ENCODE measurements at regions not wholly inside any gene's neighbourhood (a gene's known extent, or its start where the extent isn't known, plus 50 kb on each side); places are given as distances from the start of the nearest gene placed in this dataset.

DNA sequence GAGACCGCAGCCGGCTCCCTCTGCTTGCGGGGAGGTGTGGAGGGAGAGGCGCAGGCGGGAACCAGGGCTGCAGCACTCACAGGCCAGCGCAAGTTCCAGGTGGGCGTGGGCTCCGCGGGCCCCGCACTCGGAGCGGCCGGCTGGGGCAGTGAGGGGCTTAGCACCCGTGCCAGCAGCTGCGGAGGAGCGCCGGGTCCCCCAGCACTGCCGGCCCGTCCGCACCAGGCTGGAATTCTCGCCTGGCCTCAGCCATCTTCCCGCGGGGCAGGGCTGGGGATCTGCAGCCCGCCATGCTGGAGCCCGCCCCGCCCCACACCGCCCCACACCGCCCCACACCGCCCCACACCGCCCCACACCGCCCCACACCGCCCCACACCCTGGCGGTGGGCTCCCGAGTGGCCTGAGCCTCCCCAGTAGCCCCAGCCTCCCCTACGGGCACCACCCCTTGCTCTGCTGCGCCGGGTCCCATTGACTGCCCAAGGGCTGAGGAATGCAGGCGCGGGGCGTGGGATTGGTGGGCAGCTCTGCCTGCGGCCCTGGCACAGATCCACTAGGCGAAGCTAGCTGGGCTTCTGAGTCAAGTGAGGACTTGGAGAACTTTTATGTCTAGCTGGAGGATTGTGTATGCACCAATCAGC lies 123.9 kb upstream of the MGAT5 start:
- DNase-seq: no peak

DNA sequence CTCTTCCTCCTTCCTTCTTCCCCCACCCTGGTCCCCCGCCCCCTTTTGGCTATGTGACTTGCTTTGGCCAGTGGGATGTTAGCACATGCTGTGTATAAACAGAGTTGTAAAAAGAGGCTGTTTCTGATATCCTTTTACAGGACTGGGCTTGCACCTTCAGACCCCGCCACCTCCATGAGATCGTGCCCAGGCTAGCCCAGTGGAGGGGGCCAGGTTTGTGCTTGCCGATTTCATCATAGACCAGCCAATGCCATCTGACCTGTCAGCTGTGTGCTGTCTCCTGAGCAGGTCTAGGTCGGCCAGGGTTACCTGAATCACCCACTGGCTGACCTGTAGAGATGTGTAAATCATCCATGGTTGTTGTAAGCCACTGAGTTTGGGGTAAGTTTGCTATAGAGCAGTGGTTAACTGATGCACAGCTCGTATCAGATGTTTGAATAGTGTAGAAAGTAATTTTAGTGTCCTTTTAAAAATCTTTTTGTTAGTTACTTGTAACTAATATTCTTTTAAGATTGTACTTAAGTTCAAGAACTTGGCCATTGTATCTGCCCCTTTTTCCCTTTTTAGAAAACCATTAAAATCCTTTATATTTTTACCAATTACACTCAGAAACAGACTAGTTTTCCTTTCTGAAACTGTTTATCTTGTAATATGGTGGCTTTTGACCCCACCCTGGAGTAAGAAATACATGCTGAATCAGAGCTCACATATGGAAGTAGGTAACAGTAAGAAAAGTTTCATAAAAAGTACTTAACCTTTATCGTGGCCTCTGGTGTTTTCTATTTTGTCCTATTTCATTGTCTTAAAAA lies 122.0 kb upstream of the MGAT5 start:
- DNase-seq: no peak

DNA sequence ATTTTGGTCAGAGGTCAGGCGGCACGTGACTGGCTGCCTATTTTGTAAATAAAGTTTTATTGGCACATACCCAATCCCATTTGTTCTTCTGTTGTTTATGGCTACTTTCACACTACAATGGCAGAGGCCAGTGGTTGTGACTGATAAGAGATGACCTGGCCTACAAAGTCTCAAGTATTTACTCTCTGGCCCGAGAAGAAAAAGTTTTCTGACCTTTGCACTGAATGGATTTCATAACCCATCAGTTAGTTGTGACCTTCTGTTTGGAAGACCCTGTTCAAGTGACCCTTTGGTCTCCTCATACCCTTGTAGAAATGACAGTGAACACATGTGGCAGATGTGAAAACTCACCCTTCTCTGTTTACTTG lies 121.4 kb upstream of the MGAT5 start:
- no peak for DNase-seq

DNA sequence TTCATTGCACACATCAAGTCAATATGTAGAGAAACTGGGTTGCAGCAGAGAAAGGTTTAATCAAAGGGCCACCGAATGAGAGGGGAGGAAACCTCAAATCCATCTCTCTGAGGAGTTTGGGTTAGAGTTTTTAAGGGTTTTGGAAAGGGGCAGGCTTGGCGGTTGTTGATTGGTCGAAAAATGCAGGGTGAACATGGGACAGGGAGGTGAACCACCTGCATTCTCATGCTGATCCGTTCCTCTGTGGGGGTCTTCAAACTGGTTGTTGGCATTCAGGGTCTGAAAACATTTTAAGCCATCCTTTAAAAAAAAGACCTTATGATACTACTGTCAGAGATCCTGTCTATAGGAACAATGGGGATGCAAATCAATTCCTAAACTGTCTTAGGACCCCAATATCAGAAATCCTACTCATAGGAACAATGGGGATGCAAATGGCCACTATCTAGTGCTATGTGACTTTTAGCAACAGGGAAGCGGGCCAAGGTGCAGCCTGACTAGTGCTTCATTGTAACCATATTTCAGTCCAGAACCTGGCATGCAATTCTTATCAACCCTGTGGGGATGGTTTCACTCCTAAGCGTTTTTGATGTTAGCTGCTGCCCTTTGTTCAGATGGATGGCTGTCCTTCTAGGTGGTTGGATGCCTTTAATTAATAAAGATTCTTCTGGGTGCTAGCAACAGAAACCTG lies 120.1 kb upstream of the MGAT5 start:
- no peak for DNase-seq

DNA sequence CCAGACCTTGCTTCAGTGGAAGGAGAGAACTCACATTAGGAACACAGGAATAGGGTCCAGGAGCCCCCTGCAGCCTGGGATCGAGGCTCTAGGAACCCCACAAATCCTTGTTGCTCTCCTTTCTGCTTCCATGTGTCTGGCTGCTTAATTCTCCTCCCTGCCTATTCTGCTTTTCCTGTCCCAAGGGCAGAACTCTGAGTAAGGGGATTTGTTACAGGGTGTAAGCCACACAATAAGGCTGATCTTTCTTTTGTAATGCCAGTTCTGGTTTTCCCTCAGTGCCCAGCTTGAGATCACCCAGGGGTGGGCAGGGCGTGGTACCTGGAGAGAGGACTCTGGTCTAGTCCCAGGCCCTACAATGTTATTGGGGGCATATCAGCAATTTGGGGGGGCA lies 119.6 kb upstream of the MGAT5 start:
- DNase-seq: no peak

DNA sequence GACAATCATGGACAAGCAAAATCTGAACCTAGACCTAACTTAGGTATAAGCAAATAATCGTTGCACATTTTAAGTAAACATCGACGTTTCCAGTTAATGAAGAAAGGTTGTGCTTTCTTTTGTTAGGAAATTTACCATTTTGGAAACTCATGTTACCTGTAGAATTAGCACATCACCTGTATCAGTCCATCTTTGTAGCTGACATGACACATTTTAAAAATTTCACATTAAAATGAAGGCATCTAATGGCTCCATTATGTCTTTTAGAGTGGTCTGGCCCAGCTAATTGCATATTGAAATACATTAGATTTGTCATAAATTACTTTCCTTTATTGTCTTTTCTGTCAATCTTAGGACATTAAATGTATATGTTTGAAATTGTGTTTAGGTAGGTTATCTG lies 119.0 kb upstream of the MGAT5 start:
- no peak for DNase-seq

DNA sequence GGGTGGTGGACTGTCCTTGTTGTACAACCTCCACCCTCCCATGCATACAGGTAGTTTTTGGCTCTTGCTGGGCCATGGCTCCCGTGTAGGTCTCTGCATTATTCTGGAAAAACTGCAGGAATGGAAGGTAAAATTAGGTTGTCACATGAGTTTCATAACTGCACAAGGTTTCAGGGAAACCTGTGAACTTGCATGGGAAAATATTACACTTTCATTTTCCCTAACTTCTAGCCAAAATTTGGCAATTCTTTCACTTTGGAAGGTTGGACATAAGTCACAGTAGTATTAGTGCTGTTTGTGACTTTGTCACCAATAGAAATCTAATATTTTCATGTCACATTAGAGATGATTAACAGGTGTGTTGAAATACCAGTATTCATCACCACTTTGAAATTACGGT lies 118.1 kb upstream of the MGAT5 start:
- DNase-seq: no peak

DNA sequence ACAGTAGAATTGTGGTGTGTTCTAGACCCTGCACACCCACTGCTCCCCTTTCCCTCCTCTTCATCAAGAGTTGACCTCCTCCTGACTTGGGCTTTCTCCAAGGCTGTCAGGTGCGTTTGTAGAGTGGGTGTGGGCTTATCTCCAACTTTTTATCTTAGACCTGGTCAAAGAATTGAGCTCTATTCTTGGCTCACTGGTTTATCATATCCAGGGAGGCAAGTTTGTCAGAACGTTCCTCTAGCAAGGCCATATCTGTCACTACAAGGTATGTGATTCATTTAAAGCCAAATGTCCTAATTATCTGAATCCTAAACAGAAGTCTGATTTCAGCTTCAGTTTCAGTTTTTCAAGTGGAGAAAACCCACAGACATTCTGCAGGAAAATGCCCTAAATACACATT lies 117.1 kb upstream of the MGAT5 start:
- DNase-seq: no peak

DNA sequence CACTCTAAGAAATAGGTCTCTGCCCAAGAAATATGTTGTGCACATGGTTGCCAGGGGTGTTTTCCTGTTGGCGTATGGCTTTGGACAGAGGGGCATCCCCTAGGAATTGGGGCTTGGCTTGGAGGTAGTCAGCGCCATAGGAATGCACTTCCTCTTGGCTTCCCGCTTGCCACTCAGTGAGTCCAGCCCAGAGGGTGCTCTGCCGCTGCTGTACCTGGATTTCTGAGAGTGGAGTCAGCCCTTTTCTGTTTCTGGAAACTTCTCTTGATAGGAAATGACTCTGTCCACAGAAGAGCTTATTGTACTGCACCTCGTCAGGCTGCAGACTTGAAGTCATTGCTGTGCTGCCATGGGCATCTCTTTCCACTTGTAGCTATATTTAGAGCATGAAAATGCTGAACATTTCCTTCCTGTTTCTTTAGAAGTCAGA lies 116.7 kb upstream of the MGAT5 start:
- DNase-seq: no peak

DNA sequence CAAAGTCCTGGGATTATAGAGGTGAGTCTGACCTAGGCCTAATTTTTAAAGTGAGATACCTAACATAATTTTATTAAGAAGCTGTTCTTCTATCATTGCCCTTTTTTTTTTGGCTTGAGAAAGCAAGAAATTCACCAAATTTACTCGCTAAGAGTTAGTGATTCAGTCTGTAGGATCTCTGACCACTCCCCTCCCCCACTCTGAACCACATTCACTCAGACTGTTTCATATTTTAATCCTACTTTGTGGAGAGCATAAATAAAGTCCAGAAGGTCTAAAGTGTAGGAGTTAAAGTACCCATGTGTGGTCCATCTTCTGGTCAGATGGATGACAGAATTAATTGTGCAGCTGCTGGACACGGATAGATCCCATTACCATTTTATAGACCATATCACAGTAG lies 115.8 kb upstream of the MGAT5 start:
- DNase-seq: no peak

DNA sequence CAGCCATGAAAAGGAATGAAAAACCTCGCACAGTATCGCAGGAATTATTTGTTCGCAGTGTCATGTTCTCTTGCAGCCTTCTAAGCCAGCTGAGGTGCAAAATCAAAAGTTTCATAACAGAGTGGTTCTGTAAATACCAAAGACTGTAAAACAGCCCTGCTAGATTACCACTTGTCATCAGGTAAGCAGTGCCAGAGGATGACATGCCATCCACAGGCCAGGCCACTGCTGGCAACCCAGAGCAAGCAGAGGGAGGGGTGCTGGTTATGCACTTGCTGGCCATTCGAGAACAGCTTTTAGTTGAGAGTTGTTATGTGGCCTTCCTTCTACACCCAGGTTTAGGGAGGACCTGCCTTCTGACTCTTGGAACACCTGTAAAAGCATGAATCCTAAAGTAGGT lies 114.3 kb upstream of the MGAT5 start:
- no peak for DNase-seq

DNA sequence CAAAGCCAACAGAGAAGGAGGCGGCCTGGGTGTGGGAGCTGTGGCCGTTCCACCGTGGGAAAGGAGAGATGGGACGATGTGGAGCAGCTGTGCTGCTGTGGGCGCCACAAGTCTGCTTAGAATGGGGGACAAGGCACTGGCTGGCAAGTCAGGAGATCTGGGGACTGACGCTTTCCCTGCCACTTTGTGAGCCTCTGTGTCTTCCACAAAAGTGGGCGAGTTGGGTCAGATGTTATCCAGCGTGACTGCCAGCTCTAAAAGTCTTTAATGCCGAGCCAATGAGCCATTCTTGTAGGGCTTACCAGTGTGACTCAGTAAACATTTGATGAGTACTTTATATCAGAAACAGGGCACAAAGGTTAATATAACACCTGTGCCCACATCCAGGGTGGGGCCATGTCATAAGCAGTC lies 113.6 kb upstream of the MGAT5 start:
- DNase-seq: no peak

DNA sequence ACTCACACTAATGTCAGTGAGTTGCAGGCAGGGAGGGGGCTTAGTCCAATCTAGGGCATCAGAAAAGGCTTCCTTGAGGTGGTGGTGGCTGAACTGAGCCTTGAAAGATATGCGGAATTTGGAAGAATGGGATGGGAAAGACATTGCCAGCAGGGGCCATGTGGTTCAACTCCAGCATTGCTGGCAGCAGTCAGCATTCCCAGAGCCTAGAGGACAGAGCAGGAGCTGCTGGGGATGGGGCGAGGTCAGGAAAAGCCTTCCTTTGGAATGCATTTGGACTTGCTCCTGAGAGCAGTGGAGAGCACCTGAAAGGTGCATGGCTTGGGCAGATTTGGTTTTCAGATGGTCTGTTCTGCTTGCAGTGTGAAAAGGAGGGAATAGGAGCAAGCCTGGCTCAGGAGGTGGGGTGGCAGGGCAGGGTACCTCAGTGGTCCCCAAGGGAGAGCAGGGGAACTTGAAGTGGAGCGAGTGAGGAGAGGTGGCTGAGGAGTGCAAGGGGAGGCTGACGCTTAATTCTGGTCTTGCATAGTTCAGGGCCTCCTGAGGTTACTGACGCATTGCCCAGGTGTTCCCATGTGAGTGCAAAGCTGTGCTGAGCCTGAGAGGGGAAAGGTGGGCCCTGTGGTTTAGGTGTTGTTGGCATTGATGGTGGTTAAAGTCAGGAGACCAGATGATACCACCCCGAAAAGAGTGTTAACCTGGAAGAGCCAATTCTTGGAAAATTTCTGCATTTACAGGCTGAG lies 112.1 kb upstream of the MGAT5 start:
- DNase-seq: no peak

DNA sequence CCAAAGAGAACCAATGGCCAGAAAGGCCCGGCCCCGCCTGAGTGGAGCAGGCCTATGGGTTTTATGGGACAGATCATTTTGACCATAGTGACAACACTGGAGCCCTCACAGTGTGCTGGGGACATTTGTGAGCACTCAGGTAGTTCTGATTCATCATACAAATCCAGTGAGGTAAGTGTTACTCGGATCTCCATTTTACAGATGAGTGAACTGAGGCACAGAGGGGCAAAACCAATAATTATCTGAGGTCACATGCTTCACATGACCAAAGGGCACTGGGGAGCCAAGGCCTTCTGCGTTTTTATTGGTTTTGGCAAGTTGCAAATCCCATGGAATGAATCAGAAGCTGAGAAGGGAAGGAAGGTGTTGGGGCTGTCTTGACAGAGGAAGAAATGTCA lies 111.5 kb upstream of the MGAT5 start:
- no peak for DNase-seq

DNA sequence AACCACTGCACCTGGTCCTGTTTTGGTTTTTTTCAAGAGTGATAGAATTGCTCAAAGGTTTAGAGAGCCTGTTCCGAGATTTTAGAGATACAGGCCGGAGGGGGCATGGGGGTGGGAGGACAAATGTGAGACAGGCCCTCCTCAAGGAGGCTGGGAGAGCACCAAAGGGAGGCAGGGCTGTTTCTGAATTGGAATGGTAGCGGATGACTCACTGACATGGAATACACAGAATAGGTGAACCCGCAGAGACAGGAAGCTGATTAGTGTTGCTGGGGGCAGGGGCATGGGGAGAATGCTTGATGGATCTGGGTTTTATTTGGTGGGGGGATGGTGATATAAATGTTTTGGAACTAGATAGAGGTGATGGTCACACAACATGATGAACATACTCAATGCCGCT lies 111.0 kb upstream of the MGAT5 start:
- DNase-seq: no peak

DNA sequence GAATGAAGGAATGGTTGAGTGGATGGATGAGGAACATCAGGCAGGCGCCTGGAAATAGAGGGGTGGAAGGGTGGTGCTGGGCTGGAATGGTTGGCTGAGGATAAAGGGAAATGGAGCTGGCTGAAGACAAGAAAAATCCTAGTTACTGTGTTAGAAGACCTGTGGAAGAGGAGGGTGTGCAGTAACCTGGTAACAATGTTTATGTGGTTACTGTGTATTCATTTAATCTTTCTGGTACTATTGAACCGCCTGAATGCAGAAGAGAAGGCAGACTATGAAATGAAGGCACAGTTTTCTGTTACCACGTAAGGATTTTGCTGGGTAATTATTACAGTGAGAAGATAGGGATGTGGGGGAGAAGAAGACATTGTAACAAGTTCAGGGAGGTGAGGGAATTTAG lies 110.3 kb upstream of the MGAT5 start:
- DNase-seq: no peak

DNA sequence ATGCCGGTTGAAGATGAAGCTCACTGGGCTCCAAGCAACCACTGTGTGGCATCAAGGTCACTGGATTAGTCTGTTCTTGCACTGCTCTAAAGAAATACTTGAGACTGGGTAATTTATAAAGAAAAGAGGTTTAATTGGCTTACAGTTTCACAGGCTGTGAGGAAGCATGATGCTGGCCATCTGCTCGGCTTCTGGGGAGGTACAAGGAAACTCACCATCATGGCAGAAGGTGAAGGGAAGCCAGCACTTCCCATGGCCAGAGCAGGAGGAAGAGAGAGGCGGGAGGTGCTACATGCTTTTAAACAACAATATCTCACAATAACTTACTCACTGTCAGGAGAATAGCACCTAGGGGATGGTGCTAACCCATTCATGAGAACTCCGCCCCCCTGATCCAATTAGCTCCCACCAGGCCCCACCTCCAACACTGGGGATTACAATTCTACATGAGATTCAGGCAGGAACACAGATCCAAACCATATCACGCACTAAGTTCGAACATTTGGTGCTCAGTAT lies 109.7 kb upstream of the MGAT5 start:
- no peak for DNase-seq

DNA sequence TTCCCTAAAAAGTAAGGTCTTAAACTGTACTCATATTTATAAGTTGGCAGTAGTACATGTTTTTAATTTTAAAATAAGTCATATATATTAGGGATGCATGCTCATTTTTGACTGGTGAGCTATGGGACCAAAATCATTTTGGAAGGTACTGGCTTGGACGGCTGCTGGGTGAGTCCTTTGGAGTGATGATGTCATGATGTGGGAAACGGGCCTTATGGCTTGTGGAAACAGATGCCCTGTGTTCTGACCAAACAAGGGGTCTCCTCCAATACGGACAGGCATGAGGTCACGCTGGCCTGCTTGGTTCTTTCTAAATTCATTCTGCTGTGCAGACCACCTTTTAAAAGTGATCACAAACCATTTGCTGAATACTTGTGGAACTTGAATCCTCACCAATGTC lies 109.2 kb upstream of the MGAT5 start:
- no peak for DNase-seq

DNA sequence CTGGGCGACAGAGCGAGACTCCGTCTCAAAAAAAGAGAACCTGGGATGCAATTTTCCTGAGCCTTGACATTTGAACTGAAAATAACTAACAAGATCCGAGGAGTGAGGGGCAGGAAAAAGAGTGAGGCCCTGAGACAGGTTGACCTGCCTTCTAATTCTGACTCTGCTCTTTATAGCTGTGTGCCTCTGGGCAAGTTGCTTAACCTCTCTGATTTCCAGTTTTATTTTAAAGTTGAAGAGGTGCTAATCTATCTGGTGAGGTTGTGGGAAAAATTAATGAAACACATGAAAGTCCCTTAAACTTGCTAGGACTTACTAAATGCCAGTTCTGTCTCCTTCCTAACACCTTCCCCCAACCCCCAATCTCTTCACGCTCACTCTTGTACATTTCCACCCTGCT lies 108.4 kb upstream of the MGAT5 start:
- no peak for DNase-seq

DNA sequence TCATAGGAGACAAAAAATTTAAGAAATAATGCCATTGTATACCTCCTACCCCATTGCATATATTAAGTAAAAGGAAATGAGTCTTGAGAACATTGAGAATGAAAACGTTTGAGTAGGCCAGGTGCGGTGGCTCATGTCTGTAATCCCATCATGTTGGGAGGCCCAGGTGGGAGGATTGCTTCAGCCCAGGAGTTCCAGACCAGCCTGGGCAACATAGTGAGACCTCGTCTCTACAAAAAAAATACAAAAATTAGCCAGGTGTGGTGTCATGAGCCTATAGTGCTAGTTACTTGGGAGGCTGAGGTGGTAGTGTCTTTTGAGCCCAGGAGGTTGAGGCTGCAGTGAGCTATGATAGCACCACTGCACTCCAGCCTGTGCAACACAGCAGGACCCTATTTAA lies 107.7 kb upstream of the MGAT5 start:
- DNase-seq: no peak

DNA sequence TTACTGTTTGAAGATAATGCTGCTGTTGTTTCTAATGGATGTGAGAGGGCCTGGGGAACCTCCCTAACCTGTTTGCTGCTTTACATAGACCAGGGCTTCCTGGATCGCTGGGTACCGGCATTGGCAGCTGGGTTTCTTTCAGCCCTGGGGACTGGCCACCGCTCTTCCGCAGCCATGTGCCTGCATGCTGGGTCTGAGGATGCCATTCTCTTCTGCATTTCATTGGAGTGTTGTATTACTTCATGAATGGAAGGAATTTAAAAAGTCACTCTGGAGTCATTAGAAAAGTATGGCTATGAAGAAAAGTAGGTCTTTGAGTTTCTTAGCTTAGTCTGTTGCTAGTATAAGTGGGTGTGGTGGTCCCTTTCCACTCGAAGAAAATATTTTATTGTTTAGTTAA lies 107.3 kb upstream of the MGAT5 start:
- no peak for DNase-seq

DNA sequence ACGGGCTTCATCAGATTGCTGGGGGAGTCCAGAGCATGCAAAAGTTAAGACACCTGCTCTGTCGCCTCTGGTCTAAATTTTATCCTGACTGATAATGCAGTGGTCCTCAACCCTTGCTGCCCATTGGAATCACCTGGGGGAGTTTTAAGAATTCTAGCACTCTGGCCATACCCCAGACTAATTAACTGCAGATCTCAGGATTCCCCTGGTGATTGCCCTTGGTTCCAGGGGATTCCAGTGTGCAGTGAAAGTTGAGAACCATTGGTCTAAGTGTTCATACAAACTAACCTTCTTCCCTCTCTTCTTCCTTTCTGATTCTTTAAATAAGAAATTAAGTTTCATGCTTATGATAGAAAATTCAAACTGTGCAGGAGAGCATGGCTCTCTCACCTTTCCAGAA lies 105.7 kb upstream of the MGAT5 start:
- DNase-seq: no peak

DNA sequence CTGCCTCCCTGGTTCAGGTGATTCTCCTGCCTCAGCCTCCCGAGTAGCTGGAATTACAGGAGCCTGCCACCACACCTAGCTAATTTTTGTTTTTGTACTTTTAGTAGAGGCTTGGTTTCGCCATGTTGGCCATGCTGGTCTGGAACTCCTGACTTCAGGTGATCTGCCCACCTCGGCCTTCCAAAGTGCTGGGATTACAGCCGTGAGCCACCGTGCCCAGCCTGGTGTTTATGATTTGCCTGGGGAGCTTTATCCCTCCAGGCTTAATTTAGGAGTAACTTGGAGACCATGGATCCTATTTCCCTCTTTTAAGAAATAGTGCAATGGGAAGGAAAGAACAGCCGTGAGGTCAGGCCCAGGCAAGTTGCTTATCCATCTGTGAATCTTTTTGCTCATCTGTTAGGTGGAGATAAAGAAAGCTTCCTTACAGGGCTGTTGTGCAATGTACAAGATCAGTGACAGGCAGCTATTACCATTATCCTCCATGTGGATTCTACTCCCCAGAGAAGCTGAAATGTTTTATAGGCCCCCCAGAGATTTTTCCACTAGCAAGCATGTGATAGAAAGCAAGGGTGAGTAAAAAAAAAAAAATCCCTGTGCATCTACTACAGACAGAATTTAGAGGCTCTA lies 104.9 kb upstream of the MGAT5 start:
- DNase-seq: no peak

Measured in NCI-H1417 (cell line).